Small intestine (tissue), 7 donors: ENCODE measurements at regions not wholly inside any gene's neighbourhood (a gene's known extent, or its start where the extent isn't known, plus 50 kb on each side); places are given as distances from the start of the nearest gene placed in this dataset.
A peak's percentile ranks its signal among the peaks of the same experiment; 100 is the strongest.

Source experiments
- DNase-seq, 2 donors: peaks; one replicate each; pipeline versions ENCODE4 v3.0.0 to v3.0.0-alpha.2; 2013
- FAIRE-seq: peaks from 2 replicates; lab custom pipeline; 2012; peaks lifted over from hg19 to GRCh38; lab: Jason Lieb, UNC
- H3K27ac ChIP-seq, 3 donors: one replicate each; pipeline ENCODE4 v1.5.1; 2013; ENCODE audit warnings: low read length in 2 of 3, mild to moderate bottlenecking in 2 of 3, control low read depth in 1 of 3, inconsistent platforms in 1 of 3, low read depth in 1 of 3, moderate library complexity in 1 of 3
- H3K27me3 ChIP-seq, 3 donors: one replicate each; pipeline ENCODE4 v1.6.1; 2013; ENCODE audit warnings: low read length in 3 of 3, inconsistent platforms in 1 of 3; ENCODE audit not compliant: control insufficient read depth in 3 of 3, insufficient read depth in 3 of 3
- H3K36me3 ChIP-seq, 3 donors: one replicate each; pipeline ENCODE4 v1.6.1; 2013; ENCODE audit warnings: low read length in 3 of 3, inconsistent platforms in 1 of 3, low read depth in 1 of 3, mild to moderate bottlenecking in 1 of 3, moderate library complexity in 1 of 3; ENCODE audit not compliant: control insufficient read depth in 3 of 3, insufficient read depth in 2 of 3
- H3K4me1 ChIP-seq, 3 donors: one replicate each; pipeline ENCODE4 v1.6.1; 2013; ENCODE audit warnings: low read length in 2 of 3, inconsistent platforms in 1 of 3, low read depth in 1 of 3, mild to moderate bottlenecking in 1 of 3, moderate library complexity in 1 of 3; ENCODE audit not compliant: control insufficient read depth in 3 of 3, insufficient read depth in 2 of 3
- H3K4me3 ChIP-seq, 3 donors: one replicate each; pipeline ENCODE4 v1.5.1; 2013; ENCODE audit warnings: low read length in 3 of 3, control low read depth in 1 of 3, inconsistent platforms in 1 of 3, low read depth in 1 of 3, mild to moderate bottlenecking in 1 of 3, moderate library complexity in 1 of 3
- H3K9me3 ChIP-seq, 2 donors: one replicate each; pipeline ENCODE4 v1.6.1; 2013; ENCODE audit warnings: low read depth in 1 of 2, low read length in 1 of 2; ENCODE audit not compliant: control insufficient read depth in 2 of 2, insufficient read depth in 1 of 2
- WGBS, 3 donors: extraction: QIAGEN DNeasy Blood & Tissue Kit; methylation state at CpG; one replicate each; pipeline ENCODE4 v1.1.7; 2013; 5-methylcytosine and 5-hydroxymethylcytosine counted together
- donor health status: healthy with polysubstance abuse.
- donor health status: control.
- donor health status: control.
- donor health status: Bipolar disorder and iron deficiency.
- donor health status: healthy.

DNA sequence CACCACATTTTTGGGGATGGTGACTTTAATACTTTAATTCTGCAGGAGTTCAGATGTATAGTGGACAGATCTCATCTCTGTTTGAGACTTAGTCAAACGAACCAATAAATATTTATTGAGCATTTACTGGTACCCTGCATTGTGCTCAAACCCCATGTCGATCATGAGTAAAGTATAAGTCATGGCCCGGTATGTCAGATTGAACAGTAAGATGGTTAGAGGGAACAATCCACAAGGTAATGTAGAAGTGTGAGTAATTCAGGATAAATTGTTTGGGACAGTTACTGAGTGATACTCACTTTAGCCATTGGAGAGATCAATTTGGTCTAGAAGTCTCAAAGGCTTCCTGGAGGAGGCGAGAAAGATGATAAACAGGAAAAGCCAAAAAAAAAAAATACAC, 265.5 kb upstream of the C2CD4B start:
- Histone ChIP-seq H3K27me3 (no peaks in the 10 kb centered on the region), H3K4me1 (peaks cover 0 to 3% (median 0%) of the 10 kb centered on the region in 3 donors), H3K9me3 (no peaks in the 10 kb centered on the region), H3K4me3 (no peak overlapping the region), H3K36me3 (no peaks in the 10 kb centered on the region), H3K27ac (no peak overlapping the region)
- WGBS, 3 donors: 82 to 96% (median 85%) methylated on average over 4 of the region's 4 CpGs
- FAIRE-seq: no peak
- DNase-seq: no peak

DNA sequence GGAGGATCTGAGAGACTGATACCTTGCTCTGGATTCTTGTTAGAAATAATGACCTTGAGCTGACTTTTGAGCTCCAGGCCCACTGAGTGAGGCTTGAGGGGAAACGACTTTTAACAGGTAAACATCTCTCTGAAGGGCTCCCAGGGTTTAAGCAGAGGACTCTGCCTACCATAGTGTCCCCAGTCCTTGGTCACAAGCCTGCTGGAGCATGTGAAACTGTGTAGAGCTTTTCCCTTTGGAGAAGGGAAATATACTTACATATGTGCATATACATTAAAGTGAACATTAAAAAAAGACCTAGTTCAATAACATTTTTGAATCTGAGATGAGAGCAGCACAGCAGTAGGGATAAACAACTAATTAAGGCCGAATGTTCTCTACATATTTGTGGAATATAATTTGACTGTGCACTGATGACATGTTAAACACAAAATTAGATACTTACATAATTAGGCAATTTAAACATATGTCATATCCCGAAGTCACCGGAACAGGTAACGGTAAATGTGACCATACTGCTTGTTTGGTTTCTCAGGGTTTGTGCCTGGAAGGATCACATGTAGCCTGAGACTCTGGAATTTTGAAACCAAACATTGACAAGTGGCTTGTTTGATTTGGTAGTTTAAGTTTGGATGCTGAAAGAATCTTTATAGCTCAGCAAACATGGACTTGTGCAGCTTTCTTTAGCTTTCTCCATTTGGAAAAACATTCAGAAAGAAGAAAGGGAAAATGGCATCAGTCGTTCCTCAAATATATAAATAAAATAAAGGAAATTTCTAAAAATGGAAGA, 266.1 kb upstream of the C2CD4B start:
- H3K4me1 ChIP-seq: peaks cover 0 to 3% (median 0%) of the 10 kb centered on the region in 3 donors
- DNase-seq (no peak), FAIRE-seq (no peak)
- H3K27ac ChIP-seq: no peak overlapping the region
- H3K4me3 ChIP-seq: no peak overlapping the region
- whole genome bisulfite sequencing, 3 donors: 75 to 84% (median 77%) methylated on average over 6 of the region's 6 CpGs
- H3K27me3 ChIP-seq: no peaks in the 10 kb centered on the region
- no peaks in the 10 kb centered on the region for H3K36me3 ChIP-seq
- H3K9me3 ChIP-seq: no peaks in the 10 kb centered on the region

DNA sequence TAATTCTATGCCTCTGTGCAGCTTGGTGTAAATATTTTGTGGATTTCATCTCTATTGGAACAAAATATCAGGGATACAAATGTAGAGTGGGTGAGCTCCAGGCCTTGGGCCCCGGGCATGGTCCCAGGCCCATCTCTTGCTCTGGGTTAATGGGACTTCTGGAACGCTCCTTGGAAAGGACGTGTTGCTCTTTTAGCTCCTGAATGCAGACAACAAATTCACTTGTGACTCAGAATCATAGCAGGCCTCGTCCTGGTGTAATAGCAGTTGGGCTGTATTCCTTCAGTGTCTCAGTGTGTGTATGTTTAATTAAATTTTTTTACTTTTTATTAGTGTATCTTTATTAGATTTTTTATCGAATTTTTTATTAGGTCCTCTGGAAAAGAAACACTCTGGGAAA, 266.7 kb upstream of the C2CD4B start:
- Histone ChIP-seq H3K27me3 (no peaks in the 10 kb centered on the region), H3K36me3 (no peaks in the 10 kb centered on the region), H3K27ac (no peak overlapping the region), H3K9me3 (no peaks in the 10 kb centered on the region), H3K4me1 (peaks cover 0 to 3% (median 0%) of the 10 kb centered on the region in 3 donors), H3K4me3 (no peak overlapping the region)
- FAIRE-seq: no peak
- WGBS, 3 donors: 75 to 92% (median 78%) methylated on average over 5 of the region's 5 CpGs
- no peak for DNase-seq

DNA sequence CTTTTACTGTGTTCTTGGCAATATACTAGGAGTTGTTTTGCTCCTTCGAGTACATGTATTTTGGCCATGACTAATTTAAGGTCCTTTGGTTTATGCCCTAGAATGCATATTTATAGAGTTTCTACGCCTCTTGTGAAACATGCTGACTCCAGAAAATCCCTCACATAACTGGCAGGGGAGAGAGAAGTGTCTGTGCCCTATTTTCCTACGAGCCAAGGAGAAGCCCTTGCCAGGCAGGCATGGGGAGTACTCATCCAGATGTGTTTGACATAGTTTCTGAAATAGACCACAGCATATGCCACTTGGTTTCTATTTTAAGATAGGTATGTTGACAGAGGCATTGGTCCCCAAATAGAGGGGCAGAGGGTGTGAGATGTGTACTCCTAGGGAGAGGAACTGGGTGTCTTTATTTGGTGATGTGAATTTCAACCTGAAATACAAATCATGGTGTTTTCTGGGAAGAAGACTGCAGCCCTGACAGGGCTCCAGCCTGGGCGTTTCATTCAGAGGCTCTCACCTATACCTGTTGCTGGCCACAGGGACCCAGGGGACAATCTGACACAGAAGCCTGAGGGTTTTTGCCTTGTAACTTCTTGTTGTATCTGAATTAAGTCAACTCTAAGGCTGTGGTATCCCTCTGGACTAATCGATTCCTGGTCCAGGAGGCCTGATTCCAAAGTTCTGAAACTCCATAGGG, 267.8 kb upstream of the C2CD4B start:
- Histone ChIP-seq H3K36me3 (no peaks in the 10 kb centered on the region), H3K9me3 (no peaks in the 10 kb centered on the region), H3K4me1 (peaks cover 0 to 3% (median 0%) of the 10 kb centered on the region in 3 donors), H3K27me3 (no peaks in the 10 kb centered on the region), H3K4me3 (no peak overlapping the region), H3K27ac (peak overlapping the region in 2 of 3 donors; percentile 29 to 58)
- no peak for FAIRE-seq
- 64 to 73% (median 72%) methylated on average over 5 of the region's 5 CpGs for WGBS, 3 donors
- no peak for DNase-seq

DNA sequence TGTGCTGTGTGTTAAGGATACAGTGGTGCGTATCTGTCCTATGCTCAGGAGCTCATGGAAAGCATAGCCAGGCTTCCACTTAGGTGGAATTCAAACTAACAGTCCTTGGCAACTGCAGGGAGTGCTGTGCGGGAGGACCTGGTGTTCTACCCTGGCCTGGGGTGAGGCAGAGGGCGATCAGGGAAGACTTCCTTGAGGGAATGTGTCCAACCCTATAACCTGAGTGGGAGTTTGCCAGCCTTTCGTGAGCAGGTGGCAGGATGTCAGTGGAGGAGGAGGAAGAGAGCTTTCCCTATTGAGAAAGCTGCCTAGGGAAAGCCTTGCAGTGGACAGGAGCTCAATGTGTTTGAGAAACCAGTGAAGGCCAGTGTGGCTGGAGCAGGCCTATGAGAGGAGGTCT, 271.1 kb upstream of the C2CD4B start:
- FAIRE-seq: no peak
- Histone ChIP-seq H3K36me3 (no peaks in the 10 kb centered on the region), H3K4me1 (peaks cover 0 to 3% (median 0%) of the 10 kb centered on the region in 3 donors), H3K9me3 (no peaks in the 10 kb centered on the region), H3K4me3 (no peak overlapping the region), H3K27me3 (no peaks in the 10 kb centered on the region), H3K27ac (no peak overlapping the region)
- WGBS, 3 donors: 42 to 82% (median 55%) methylated on average over 4 of the region's 4 CpGs
- peak in 1 of 2 donors; percentile 42 for DNase-seq

DNA sequence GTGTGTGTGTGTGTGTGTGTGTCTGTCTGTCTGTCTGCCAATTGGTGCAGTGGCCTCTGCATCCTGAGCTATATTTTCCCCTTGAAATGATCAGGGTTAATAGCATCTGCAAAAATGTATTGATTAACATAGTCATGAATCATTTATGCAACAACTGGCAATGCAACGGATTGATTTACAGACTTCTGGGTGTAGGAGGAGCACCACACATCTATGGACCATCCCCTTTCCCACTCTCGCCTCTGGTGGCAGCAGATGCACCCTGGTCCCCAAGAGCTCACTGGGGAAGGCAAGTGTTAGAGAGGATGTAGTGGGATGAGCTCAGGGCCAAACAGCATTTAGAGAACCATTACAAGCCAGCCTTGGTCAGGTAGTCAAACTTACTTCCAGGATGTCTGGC, 272.7 kb upstream of the C2CD4B start:
- Histone ChIP-seq H3K4me3 (no peak overlapping the region), H3K36me3 (no peaks in the 10 kb centered on the region), H3K27ac (no peak overlapping the region), H3K4me1 (peaks cover 0 to 2% (median 1%) of the 10 kb centered on the region in 3 donors), H3K9me3 (no peaks in the 10 kb centered on the region), H3K27me3 (no peaks in the 10 kb centered on the region)
- 86 to 93% (median 90%) methylated on average over 2 of the region's 2 CpGs for WGBS, 3 donors
- no peak for DNase-seq
- FAIRE-seq: no peak

DNA sequence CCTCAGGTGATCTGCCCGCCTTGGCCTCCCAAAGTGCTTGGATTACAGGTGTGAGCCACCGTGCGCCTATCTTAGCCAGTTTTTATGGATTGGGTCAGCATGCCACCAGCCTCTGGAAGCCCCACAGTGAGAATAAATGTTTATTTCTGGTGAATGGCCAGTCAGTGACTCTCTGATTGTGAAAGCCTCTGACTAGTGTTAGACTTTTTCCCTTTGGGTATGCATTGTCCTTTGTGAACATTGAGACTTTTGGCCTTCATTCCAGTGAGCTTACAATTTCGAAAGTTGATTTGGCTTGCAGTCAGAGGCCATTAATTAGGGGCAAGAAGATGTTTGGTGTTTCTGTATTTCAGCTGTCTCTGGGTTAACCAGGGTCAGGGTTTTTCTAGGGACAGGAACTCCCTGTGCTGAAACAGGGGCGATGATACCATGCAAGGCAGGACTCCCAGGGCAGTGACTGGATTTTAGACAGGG, 274.5 kb upstream of the C2CD4B start:
- H3K4me1 ChIP-seq: peaks cover 0 to 6% (median 4%) of the 10 kb centered on the region in 3 donors
- FAIRE-seq (no peak), DNase-seq (no peak)
- H3K27ac ChIP-seq: peak overlapping the region in 1 of 3 donors; percentile 36
- no peak overlapping the region for H3K4me3 ChIP-seq
- 73 to 76% (median 76%) methylated on average over 5 of the region's 5 CpGs for WGBS, 3 donors
- H3K36me3 ChIP-seq: no peaks in the 10 kb centered on the region
- H3K9me3 ChIP-seq: no peaks in the 10 kb centered on the region
- no peaks in the 10 kb centered on the region for H3K27me3 ChIP-seq

DNA sequence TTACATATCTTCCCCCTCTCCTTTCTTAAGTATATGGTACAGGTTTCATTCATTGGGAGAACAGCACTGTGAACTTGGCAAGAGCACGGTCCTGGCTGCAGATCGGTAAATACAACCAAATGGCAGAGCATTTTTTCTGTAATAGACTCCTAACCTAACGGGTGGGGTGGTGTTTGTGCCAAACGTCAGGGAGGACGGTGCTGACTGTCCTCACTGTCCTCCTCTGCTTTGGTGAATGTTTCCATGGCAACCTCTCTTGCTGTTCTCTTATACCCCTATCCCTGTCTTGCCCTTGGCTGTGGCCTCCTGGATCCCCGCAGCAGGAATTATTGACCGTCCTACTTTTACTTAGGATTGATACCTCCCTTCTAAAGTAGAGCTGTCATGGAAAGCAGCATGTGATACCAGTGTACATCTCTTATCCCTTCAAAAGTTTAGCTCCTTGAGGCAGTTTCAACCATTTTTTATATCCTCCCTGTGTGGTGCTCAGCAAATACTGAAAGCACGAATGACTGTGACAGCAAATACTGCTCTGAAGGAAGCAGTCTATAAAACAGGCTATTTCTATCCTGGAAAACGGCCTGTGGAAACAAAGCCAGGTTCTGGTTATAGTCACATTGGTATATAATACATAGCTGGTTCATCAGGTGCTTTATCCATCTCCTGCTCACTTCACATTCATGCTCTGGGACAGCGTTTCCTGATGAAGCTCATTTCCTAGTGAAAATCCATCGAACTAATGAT, 275.4 kb upstream of the C2CD4B start:
- DNase-seq: no peak
- Histone ChIP-seq H3K36me3 (no peaks in the 10 kb centered on the region), H3K9me3 (no peaks in the 10 kb centered on the region), H3K27ac (peak overlapping the region in 1 of 3 donors; percentile 43), H3K4me1 (peaks cover 0 to 7% (median 6%) of the 10 kb centered on the region in 3 donors), H3K4me3 (no peak overlapping the region), H3K27me3 (no peaks in the 10 kb centered on the region)
- WGBS, 3 donors: 79 to 87% (median 85%) methylated on average over 11 of the region's 11 CpGs
- no peak for FAIRE-seq
